ENCODE measurements at regions not wholly inside any gene's neighbourhood (a gene's known extent, or its start where the extent isn't known, plus 50 kb on each side); places are given as distances from the start of the nearest gene placed in this dataset.

GRCh38 chr1:201665036-201665435 lies 126.1 kb downstream of the NAV1 start (continued):
- TF ChIP-seq, protein P1, sequence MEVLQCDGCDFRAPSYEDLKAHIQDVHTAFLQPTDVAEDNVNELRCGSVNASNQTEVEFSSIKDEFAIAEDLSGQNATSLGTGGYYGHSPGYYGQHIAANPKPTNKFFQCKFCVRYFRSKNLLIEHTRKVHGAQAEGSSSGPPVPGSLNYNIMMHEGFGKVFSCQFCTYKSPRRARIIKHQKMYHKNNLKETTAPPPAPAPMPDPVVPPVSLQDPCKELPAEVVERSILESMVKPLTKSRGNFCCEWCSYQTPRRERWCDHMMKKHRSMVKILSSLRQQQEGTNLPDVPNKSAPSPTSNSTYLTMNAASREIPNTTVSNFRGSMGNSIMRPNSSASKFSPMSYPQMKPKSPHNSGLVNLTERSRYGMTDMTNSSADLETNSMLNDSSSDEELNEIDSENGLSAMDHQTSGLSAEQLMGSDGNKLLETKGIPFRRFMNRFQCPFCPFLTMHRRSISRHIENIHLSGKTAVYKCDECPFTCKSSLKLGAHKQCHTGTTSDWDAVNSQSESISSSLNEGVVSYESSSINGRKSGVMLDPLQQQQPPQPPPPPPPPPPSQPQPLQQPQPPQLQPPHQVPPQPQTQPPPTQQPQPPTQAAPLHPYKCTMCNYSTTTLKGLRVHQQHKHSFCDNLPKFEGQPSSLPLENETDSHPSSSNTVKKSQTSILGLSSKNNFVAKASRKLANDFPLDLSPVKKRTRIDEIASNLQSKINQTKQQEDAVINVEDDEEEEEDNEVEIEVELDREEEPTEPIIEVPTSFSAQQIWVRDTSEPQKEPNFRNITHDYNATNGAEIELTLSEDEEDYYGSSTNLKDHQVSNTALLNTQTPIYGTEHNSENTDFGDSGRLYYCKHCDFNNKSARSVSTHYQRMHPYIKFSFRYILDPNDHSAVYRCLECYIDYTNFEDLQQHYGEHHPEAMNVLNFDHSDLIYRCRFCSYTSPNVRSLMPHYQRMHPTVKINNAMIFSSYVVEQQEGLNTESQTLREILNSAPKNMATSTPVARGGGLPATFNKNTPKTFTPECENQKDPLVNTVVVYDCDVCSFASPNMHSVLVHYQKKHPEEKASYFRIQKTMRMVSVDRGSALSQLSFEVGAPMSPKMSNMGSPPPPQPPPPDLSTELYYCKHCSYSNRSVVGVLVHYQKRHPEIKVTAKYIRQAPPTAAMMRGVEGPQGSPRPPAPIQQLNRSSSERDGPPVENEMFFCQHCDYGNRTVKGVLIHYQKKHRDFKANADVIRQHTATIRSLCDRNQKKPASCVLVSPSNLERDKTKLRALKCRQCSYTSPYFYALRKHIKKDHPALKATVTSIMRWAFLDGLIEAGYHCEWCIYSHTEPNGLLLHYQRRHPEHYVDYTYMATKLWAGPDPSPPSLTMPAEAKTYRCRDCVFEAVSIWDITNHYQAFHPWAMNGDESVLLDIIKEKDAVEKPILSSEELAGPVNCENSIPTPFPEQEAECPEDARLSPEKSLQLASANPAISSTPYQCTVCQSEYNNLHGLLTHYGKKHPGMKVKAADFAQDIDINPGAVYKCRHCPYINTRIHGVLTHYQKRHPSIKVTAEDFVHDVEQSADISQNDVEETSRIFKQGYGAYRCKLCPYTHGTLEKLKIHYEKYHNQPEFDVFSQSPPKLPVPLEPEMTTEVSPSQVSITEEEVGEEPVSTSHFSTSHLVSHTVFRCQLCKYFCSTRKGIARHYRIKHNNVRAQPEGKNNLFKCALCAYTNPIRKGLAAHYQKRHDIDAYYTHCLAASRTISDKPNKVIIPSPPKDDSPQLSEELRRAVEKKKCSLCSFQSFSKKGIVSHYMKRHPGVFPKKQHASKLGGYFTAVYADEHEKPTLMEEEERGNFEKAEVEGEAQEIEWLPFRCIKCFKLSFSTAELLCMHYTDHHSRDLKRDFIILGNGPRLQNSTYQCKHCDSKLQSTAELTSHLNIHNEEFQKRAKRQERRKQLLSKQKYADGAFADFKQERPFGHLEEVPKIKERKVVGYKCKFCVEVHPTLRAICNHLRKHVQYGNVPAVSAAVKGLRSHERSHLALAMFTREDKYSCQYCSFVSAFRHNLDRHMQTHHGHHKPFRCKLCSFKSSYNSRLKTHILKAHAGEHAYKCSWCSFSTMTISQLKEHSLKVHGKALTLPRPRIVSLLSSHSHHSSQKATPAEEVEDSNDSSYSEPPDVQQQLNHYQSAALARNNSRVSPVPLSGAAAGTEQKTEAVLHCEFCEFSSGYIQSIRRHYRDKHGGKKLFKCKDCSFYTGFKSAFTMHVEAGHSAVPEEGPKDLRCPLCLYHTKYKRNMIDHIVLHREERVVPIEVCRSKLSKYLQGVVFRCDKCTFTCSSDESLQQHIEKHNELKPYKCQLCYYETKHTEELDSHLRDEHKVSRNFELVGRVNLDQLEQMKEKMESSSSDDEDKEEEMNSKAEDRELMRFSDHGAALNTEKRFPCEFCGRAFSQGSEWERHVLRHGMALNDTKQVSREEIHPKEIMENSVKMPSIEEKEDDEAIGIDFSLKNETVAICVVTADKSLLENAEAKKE (CRISPR knock-in tag; IDR thresholded peaks at IDR 0.05) = no peak
- no peak for TF ChIP-seq ETS1 (IDR thresholded peaks at IDR 0.05)

- peaks cover 25% of the 10 kb centered on the region for H3K4me1 Mint-ChIP-seq
- no peaks in the 10 kb centered on the region for H3K4me1 ChIP-seq (ENCODE audit: insufficient read depth)
- H3K9me2 ChIP-seq (ENCODE audit: insufficient read depth) = no peaks in the 10 kb centered on the region
- ATAC-seq (no peak), DNase-seq (ENCODE audit: low spot score) (no peak)
- H3K36me3 ChIP-seq (ENCODE audit: insufficient read depth) = no peaks in the 10 kb centered on the region
- H3K27me3 ChIP-seq (ENCODE audit: insufficient read depth) = no peaks in the 10 kb centered on the region
- no peaks in the 10 kb centered on the region for H3F3A ChIP-seq (replicated peaks; ENCODE audit: low read depth)
- H3K27ac Mint-ChIP-seq = no peak overlapping the region
- no peak overlapping the region for H3K4me2 ChIP-seq
- no peaks in the 10 kb centered on the region for H3K9me3 Mint-ChIP-seq
- no peak overlapping the region for H3K4me3 Mint-ChIP-seq
- peaks cover 13% of the 10 kb centered on the region for H3K79me2 ChIP-seq (replicated peaks; ENCODE audit: insufficient read depth)
- peaks cover 10% of the 10 kb centered on the region for H3K27me3 Mint-ChIP-seq (ENCODE audit: insufficient read depth, low read depth, poor library complexity)
- no peak overlapping the region for H2AFZ ChIP-seq
- H4K20me1 ChIP-seq (replicated peaks; ENCODE audit: insufficient read depth) = peaks cover 12% of the 10 kb centered on the region; the same call in 1 of the 2 replicates
- H3K27ac ChIP-seq (ENCODE audit: low read depth) = no peak overlapping the region
- H3K4me3 ChIP-seq = no peak overlapping the region
- H3K36me3 Mint-ChIP-seq (ENCODE audit: low read depth) = no peaks in the 10 kb centered on the region
- TF ChIP-seq NANOG (IDR thresholded peaks at IDR 0.05; ENCODE audit: borderline replicate concordance) = no peak
- no peak for TF ChIP-seq CREB1 (CRISPR knock-in tag; IDR thresholded peaks at IDR 0.05; ENCODE audit: low read depth)
- TF ChIP-seq JUNB (IDR thresholded peaks at IDR 0.05; ENCODE audit: unreplicated experiment) = no peak
- TF ChIP-seq POLR2AphosphoS5 (IDR thresholded peaks at IDR 0.05; ENCODE audit: low read depth) = no peak
- TF ChIP-seq ETS1 (IDR thresholded peaks at IDR 0.05) = no peak
- TF ChIP-seq, protein P2, sequence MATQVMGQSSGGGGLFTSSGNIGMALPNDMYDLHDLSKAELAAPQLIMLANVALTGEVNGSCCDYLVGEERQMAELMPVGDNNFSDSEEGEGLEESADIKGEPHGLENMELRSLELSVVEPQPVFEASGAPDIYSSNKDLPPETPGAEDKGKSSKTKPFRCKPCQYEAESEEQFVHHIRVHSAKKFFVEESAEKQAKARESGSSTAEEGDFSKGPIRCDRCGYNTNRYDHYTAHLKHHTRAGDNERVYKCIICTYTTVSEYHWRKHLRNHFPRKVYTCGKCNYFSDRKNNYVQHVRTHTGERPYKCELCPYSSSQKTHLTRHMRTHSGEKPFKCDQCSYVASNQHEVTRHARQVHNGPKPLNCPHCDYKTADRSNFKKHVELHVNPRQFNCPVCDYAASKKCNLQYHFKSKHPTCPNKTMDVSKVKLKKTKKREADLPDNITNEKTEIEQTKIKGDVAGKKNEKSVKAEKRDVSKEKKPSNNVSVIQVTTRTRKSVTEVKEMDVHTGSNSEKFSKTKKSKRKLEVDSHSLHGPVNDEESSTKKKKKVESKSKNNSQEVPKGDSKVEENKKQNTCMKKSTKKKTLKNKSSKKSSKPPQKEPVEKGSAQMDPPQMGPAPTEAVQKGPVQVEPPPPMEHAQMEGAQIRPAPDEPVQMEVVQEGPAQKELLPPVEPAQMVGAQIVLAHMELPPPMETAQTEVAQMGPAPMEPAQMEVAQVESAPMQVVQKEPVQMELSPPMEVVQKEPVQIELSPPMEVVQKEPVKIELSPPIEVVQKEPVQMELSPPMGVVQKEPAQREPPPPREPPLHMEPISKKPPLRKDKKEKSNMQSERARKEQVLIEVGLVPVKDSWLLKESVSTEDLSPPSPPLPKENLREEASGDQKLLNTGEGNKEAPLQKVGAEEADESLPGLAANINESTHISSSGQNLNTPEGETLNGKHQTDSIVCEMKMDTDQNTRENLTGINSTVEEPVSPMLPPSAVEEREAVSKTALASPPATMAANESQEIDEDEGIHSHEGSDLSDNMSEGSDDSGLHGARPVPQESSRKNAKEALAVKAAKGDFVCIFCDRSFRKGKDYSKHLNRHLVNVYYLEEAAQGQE (IDR thresholded peaks at IDR 0.05; ENCODE audit: unreplicated experiment) = no peak
- TF ChIP-seq STAT1 (IDR thresholded peaks at IDR 0.05; ENCODE audit: unreplicated experiment) = no peak
- no peak for TF ChIP-seq EZH2 (IDR thresholded peaks at IDR 0.05; ENCODE audit: low read depth, unreplicated experiment)
- TF ChIP-seq, protein P3, sequence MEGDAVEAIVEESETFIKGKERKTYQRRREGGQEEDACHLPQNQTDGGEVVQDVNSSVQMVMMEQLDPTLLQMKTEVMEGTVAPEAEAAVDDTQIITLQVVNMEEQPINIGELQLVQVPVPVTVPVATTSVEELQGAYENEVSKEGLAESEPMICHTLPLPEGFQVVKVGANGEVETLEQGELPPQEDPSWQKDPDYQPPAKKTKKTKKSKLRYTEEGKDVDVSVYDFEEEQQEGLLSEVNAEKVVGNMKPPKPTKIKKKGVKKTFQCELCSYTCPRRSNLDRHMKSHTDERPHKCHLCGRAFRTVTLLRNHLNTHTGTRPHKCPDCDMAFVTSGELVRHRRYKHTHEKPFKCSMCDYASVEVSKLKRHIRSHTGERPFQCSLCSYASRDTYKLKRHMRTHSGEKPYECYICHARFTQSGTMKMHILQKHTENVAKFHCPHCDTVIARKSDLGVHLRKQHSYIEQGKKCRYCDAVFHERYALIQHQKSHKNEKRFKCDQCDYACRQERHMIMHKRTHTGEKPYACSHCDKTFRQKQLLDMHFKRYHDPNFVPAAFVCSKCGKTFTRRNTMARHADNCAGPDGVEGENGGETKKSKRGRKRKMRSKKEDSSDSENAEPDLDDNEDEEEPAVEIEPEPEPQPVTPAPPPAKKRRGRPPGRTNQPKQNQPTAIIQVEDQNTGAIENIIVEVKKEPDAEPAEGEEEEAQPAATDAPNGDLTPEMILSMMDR (conservative IDR thresholded peaks at IDR 0.05; ENCODE audit: low read depth in 2 of 2) = no peak
- no peak for TF ChIP-seq ZNF114 (CRISPR knock-in tag; IDR thresholded peaks at IDR 0.05)
These were observed 127.2 kb downstream of the NAV1 start for GRCh38 chr1:201666102-201666501.
